Hypothalamus (tissue), 51 donors: ENCODE measurements at regions not wholly inside any gene's neighbourhood (a gene's known extent, or its start where the extent isn't known, plus 50 kb on each side); places are given as distances from the start of the nearest gene placed in this dataset.
"Not testable (repeated sequence)": the region's sequence is repeated elsewhere in the genome, so short reads cannot be mapped to it uniquely, and the experiment has no call there.

Experiments
- DNase-seq, 51 donors: peaks; one replicate each; lab custom pipeline; 2025; lab: John Stamatoyannopoulos, UW

DNA sequence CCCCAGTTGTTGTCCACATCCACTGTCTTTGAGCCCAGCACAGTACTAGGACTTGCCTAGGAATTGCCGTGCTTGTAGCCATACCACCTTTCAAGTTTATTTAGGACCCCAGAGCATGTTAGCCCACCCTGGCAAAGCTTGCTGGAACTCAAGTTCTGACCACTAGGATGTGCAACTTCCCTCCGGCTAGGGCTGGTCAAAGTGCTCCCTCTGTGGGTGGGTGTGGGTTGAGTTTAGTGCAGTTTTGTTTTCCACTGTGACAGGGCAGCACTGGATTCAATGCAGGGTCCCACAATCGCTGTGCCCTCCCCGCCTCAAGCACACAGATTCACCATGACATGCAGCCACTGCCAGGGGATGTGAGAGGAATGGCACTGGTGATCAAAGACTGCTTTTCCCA lies 96.0 kb downstream of the RASGEF1B start:
- DNase-seq = no peak

DNA sequence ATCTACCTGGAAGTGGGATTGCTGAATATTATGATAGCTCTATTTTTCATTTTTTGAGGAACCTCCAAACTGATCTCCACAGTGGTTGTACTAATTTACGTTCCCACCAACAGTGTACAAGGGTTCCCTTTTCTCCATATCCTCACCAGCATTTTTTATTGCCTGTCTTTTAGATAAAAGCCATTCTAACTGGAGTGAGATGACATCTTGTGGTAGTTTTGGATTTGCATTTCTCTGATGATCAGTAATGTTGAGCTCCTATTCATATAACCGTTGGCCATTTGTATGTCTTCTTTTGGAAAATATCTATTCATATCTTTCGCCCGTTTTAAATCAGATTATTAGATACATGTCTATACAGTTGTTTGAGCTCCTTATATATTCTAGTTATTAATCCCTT lies 101.8 kb downstream of the RASGEF1B start:
- DNase-seq = no peak

DNA sequence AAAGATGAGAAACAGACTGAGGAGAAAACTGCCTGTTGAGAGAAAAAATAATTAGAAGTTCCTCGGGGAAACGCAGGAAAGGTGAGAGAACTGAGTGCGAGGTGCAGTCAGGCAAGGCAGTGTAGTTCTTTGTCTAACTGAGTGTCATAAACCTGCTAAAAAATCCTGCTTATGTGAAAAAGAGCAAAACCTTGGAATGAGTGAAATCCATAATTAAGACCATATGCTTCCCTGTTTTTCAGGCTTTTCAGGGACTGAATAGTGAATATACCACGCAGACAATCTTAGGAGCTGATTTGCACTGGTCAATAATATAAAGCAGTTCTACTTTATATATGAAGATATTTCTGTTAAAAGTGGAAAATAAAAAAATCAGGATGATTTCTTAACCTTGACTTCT lies 104.9 kb downstream of the RASGEF1B start:
- DNase-seq = no peak

DNA sequence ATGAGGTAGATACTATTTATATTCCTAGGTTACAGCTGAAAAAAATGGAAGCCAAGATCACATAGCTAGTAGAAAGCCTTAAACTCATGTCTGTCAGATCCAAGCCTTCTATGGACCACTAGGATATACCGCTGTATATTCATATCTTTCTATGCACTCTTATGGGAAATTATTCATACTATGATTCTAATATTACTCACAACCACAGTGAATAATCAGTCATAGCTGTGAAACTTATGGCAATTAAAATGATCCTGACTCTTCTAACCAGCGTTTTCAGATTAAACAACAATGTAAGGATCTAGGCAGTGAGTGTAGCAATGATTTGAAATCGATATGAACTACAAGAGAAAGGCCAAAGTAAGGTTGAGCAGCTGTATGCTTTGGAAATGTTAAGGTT lies 111.0 kb downstream of the RASGEF1B start:
- no peak for DNase-seq

DNA sequence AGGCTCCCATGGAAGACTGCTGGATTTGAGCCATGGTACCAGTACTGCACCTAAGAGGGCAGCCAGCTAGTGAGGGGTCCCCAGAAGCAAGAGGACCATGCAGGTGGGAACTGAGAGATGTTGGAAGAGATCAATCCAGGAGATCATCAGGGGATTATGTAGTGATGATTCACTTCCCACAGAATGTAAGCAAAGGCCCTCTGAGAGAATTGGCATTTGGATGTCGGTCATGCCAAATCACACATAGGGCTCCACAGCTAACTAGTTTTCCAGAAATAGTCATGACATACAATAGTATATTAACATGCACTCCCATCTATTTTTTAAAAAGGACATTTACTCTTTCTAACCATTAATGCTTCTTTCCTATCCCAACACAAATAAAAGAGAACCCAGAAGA lies 112.5 kb downstream of the RASGEF1B start:
- DNase-seq = no peak

DNA sequence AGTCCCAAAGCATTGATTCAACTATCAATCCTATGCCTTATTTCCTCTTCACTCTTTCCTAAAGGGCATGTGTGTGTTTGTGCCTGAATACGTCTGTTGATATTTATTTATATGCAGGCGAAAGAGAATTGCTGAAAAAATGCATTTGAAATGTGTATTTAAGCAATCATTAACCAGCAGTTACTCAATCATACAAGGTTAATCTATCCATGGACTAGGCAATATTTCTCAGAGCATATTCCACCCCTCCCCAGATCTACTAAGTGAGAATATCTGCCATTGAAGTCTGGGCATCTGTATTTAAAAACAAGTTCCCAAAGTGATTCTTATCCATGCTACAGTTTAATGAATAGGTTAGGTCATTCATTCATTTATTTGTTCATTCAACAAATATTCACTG lies 113.6 kb downstream of the RASGEF1B start:
- DNase-seq = no peak

DNA sequence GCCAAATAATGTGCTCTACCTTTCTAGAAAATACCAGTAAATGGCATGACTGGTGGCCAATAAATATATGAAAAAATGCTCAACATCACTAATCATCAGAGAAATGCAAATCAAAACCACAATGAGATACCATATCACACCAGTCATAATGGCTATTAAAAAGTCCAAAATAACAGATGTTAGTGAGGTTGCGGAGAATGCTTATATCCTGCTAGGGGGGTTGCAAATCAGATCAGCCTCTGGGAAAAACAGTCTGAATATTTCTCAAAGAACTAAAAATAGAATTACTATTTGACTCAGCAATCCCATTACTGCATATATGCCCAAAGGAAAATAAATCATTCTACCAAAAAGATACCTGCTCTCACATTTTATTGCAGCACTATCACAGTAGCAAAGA lies 115.1 kb downstream of the RASGEF1B start:
- DNase-seq = no peak

DNA sequence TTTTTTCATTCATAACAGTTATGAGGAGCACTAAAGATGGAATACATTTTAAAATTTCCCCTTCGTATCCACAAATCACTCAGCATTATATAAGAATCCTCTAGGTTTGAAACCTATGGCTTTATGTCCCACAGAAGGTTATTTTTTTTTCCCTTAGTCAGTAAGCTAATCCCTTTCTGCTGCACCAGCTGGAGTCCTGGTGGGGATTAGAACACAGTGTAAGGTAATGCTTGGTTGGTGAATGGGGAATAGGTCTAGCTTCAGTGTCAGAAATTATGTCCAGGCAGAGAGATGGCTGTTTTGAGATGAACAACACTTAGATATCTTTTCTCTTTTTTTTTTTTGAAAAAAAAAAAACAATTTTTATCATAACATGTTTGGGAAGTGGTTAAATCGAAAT lies 116.6 kb downstream of the RASGEF1B start:
- no peak for DNase-seq

DNA sequence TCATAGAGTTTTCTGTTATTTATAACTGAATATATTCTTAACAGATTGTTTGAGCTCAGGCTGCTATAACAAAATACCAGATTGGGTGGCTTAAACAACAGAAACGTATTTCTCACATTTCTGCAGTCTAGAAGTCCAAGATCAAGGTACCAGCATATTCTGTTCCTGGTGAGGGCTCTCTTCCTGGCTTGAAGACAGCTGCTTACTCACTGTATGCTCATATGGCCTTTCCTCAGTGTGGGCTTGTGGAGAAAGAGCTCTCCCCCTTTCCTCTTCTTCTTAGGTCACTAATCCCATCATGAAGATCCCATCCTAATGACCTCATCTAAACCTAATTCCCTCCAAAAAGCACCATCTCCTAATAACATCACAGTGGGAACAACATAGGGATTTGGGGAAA lies 117.8 kb downstream of the RASGEF1B start:
- DNase-seq = no peak

DNA sequence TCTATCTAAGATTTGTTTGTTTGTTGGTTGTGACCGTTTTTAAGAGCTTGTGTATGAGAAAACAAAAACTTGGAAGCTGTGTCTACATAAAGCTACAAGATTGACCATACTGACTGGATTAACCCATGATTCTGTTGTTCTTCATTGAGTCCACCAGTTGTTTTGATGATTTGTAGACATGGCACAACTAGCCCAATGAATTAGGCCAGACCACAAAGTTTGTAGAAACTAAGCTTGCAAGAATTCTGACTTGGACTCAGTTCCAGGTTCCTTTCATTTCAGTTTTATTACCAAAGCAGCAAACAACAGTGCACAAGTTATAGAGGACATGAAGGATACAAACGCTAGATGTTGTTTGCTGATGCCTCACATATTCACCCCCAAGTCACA lies 119.3 kb downstream of the RASGEF1B start:
- no peak for DNase-seq

DNA sequence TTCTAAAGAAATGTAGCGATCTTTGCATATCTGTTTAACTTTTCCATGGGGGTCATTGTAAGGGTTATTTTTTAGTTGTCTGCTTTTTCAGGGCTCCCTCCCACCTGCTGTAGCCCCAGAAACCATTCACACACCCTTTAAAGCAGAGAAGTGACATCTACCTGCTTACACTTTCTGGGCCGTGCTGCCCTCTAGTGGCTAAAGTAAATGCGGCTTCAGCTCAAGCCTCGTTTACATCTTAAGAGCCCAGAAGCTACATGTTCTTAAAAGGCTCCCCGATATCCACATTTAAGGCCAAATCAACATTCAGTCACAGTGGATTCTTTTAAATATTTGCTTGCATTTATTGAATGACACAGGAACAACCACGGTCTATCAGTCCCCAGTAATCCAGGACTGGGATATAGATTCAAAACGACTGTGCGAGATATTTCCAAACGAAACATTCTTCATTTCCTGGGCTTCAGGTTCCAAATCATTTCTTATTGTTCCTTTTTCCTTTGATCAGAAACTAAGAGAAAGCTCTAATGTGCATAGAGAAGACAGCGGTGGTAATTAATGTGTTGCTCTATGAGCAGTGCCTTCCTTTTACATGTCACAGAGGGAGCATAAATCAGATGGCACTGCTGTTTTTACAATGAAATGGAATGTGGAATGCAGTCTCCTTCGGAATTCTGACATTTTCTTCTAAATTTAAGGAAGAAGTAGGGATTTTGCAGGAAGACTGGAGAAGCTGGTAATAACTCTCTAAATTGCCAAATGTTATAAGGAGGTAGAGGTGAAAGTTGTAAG lies 119.9 kb downstream of the RASGEF1B start:
- peak in 37 of 51 donors; percentile 2 to 76 (median 46) for DNase-seq

DNA sequence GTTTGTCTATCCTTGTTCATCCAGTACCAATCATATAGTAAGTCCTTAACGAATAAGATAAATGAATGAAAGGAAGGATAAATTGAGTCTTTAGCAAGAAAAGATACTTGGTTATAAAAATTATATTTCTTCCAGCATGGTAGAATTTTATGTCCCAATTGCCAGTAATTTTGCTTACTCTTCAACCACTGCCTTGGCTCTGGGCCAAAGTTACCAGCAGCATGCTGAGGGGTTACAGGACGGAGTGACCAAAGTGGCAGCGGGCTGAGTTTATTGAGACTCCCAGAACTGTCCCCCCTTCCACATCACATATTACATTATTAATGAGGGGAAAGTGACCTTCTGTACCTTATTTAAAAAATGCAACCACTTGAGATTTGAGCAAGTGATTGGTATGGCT lies 121.7 kb downstream of the RASGEF1B start:
- peak in 1 of 51 donors; percentile 0 for DNase-seq

DNA sequence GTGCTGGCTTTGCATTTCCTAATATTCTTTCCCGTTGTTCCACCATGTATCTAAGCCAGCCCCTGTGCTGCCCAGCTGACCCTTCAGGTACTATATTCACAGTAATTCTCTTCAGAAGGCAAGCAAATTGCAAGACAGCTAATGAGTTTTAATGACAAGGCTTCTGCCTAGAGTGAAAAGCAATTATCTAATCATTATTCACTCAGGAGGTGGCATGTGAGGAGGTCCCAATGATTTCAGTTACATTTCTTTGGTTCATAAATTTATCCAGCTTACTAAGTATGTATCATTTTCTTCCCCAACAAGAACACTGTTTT lies 123.0 kb downstream of the RASGEF1B start:
- DNase-seq = no peak

DNA sequence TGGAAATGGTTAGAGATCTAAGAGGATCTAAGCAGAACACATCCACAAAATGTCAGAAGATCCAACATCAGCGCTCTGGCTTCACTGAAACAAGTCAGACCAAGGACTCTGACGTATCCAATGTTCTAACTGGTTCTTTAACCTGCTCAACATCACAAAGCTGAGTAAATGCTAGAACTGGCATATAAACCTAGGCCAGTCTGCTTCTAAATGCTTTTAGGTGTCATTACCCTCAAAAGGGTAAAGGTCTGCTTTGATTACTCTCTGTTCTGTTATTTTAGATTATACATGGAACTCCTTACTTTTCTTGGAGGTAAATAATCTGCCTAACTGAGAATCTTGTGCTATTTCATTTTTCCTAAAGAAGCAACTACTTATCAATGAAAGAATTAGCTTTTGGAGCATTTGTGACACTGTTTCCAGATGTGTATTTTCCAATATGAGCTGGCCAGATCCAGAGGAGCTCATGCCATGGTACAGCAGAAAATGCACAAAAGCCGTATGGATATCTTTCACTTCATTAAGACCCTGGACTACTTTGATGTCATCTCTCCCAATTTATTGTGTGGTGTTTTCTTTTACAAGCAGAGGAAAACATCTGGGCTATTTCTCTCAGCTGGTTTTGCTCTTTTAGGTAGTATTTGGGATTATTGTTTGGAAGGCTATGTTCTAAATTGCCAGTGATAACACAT lies 123.5 kb downstream of the RASGEF1B start:
- no peak for DNase-seq

DNA sequence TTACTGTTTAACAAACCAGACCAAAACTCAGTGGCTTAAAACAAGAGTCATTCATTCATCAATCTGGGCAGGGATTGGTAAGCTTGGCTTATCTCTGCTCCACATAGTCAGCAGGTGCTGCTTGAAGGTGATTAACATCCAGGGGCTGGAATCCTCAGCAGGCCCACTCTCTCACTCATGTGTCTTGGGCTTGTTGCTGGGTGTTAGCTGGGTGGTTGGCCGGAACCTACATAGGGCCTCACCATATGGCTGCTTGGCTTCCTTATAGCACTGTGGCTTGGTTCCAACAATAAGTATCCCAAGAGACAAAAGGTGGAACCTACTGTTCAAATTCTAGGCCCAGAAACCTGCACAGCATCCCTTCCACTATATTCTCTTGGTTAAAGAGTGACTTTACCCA lies 125.0 kb downstream of the RASGEF1B start:
- no peak for DNase-seq

DNA sequence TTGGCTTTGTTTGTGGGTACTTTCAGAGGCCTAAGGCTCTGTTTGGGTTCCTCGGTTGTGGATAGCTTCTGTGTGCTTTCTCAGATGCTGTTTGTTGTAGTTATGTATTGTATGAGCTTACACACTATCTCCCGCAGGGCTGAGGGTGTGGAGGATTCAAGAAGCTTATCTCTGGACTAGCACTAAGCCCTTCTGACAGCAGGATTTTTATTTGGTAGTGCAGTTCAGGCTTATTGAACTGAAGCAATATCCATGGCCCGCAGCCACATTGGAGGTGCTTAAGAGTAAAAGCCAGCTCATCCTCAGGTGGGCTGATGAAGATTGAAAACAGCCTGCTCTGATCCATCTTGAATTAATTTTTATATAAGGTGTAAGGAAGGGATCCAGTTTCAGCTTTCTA lies 128.2 kb downstream of the RASGEF1B start:
- no peak for DNase-seq

DNA sequence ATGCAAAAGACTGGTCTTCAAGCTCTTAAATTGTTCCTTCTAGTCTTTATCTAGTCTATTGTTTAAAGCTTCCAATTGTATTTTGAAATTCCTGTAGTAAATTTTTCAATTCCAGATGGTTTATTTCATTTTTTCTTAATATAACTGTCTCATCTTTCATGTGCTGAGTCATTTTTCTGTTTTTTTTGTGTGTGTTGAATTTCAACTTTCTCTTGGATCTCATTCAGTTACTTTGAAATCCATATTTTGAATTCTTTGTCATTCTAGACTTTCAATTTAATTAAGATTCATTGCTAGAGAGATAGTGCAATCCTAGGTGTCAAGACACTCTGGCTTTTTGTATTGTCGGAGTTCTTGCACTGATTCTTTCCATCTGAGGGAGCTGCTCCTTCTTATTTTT lies 128.0 kb upstream of the PRKG2 start:
- no peak for DNase-seq

DNA sequence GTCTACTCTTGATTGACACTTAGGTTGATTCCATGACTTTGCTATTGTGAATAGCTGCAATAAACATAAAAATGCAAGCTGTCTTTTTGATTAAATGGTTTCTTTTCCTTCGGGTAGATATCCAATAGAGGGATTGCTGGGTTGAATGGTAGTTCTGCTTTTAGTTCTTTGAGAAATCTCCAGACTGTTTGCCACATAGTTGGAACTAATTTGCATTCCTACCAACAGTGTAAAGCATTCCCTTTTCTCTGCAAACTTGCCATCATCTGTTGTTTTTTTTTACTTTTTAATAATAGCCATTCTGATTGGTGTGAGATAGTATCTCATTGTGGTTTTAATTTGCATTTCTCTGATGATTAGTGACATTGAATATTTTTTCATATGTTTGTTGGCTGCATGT lies 122.2 kb upstream of the PRKG2 start:
- DNase-seq = no peak

DNA sequence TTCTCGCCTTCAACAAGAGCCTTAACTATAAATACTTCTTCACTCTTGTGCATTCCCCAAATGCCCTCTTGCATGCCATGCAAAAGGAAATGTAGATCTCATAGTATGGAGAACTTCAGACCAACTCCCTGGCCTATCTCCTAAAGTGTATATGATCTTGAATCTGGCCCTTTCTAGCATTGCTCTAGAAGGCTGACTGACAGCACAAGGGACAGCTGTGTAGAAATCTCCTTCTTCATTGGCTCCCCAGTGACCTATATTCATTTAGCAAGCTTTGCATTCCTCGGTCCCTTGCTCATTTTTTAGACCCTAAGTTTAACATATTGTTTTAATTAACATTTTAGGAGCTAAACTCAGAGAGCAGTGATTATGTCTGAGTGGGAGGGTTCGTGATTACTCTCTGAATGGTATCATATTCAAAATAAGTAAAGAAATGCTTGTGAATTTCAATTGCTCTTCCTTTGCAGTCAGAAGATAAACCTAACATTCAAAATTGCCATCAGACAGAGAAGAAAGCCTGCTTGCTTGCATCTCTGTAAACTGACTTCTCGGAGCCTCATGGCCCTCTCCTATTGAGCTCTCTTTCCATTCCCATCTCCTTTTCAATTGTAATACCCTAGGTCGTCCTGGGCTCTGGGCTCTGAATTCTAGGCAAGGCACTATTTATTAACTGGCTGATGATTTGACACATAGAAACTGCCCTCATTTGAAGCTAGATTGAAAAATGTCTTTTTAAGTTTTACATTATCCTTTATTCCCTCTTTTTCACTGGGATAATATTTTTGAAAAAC lies 120.3 kb upstream of the PRKG2 start:
- no peak for DNase-seq

DNA sequence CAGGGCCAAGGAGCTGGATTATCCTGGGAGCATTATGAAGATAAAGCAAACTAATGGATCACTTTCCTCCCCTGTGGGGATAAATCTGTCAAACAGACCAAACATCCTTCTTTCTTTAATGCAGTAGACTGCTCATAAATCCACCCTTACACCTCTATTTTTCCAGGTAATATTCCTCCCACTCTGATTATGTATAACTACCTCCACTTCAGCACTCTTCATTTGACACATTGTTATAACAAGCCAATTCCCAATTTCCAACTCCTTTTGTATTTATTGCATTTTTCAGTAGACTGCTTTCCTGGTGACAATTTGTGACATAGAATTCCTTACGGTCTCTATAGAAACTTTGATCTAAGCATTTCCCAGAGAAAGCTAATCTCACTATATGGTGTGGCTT lies 115.0 kb upstream of the PRKG2 start:
- DNase-seq = no peak

DNA sequence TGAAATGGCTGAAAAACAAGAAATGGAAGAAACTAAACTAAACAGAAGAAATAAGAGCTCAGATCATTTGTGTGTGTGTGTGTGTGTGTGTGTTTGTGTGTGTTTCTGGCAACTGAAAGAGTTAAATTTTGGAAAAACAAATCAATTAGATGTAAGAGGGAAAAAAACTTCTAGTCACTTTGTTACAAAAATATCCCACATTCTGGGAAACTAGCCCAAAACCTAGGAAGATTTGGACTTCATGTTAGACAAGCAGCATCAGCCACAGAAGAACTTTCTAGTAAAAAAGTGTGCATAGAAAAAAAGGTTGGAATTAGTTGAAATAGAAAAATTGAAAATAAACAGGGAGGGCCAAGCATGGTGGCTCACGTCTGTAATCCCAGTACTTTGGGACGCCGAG lies 111.6 kb upstream of the PRKG2 start:
- no peak for DNase-seq

DNA sequence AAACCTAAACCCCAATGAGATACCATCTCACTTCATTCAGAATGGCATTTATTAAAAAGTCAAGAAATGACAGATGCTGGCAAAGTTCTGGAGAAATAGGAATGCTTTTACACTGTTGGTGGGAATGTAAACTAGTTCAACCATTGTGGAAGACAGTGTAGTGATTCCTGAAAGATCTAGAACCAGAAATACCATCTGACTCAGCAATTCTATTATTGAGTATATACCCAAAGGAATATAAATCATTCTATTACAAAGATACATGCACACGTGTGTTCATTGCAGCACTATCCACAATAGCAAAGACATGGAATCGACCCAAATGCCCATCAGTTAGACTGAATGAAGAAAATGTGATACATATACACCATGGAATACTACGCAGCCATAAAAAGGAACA lies 109.6 kb upstream of the PRKG2 start:
- not testable (repeated sequence) for DNase-seq
